Stimulated activated CD8-positive, alpha-beta memory T cell treated with anti-CD3 and anti-CD28 coated beads, Interleukin-7, amount 100 ng/mL, for 4 hours (primary cell): ENCODE measurements at regions not wholly inside any gene's neighbourhood (a gene's known extent, or its start where the extent isn't known, plus 50 kb on each side); places are given as distances from the start of the nearest gene placed in this dataset.
"Not testable (repeated sequence)": the region's sequence is repeated elsewhere in the genome, so short reads cannot be mapped to it uniquely, and the experiment has no call there.

Source experiments
- DNase-seq, 2 donors: peaks; one replicate each; pipeline ENCODE4 v3.0.0-alpha.2; 2020; ENCODE audit warnings: low read depth in 2 of 2

DNA sequence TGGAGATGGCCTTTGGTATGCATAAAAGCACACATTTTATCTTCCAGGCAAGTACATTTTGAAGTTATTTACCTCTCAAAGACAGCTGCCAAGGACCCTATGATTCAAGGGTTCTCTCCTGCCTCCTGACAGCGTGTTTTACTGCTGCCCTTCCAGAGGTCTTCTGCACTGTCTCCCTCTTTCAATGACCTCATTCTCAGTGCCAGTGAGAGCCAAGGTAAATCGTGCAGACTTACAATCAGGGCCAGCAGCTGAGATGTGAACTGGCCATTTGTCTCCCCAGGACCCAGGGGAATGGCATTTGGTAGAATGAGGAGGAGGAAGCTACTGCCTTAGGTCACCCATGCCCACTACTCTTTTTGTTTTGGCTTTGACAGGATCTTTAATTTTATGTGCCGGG lies 84.2 kb upstream of the FGGY start:
- no peak for DNase-seq

DNA sequence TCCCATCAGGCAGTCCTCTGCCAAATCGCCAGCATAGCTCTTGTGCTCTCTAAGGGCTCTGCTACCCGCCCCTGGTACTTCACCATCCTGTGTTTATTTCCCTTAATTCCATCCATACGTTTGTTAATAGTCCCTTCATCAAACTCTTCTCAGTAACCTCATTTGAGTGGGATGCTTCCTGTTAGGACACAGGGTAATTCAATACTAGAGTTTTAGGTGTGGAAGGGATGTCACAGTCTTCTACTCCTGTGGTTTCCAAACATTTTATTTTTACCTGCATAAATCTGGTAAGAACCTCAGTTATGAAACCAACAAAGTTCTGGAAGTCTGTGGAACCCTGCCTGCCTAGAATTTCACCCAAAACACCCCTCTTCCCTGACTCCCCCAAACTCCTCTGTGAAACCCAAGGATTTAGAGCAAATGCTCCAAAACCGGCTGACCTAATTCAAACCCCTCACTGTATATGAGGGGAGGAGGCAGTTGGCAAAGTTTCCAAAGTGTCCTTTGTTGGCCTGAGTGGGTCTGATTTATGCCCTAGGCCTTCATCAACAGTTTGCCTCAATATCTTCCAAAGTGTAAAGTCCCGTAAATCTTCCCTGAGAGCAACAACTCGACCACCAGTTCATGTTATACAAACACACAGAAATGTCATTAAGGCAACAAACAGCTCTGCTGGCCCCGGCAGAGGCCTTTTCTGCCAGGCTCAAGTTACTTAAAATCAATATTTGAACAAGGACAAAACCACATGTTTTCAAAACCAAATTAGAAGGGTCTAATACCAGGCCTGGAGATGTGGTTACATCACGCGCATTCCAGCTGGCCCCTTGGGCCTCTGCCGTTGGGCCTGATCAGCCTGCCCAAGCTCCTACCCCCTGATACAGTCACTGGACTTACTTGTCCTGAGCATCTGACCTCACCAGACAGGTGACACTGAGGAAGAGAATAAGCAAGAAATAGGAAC lies 82.4 kb upstream of the FGGY start:
- DNase-seq = no peak

DNA sequence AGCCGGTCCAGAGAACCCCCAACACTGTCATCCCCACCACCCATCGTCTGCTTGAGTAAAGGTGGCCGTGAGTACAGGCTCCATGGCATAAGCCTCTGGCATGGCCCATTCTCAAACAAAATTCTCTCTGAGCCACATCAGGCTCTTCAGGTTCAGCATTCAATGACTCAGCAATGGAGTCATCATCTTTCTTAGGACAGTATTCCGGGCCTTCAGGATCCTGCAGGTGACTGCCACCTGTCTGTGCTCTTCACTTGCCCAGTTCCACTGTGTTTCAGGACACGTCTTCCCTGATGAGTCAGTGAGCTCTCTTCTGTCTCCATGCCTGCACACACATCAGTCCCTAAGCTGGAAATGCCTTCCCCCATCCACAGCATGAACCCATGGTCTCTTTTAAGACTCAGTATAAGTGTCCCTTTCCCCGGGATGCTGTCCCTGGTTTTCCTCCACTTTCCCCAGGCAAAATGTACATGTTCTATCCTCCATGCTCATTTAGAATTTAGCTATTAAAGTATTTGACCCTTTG lies 81.1 kb upstream of the FGGY start:
- no peak for DNase-seq

DNA sequence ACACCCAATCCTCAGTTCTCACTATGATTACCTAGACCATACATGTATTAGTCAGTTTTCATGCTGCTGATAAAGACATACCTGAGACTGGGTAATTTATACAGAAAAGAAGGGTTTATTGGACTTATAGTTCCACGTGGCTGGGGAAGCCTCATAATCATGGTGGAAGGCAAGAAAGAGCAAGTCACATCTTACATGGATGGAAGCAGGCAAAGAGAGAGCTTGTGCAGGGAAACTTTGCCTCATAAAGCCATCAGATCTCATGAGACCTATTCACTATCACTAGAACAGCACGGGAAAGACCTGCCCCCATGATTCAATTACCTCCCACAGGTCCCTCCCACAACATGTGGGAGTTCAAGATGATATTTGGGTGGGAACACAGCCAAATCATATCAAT lies 79.5 kb upstream of the FGGY start:
- DNase-seq = not testable (repeated sequence)

DNA sequence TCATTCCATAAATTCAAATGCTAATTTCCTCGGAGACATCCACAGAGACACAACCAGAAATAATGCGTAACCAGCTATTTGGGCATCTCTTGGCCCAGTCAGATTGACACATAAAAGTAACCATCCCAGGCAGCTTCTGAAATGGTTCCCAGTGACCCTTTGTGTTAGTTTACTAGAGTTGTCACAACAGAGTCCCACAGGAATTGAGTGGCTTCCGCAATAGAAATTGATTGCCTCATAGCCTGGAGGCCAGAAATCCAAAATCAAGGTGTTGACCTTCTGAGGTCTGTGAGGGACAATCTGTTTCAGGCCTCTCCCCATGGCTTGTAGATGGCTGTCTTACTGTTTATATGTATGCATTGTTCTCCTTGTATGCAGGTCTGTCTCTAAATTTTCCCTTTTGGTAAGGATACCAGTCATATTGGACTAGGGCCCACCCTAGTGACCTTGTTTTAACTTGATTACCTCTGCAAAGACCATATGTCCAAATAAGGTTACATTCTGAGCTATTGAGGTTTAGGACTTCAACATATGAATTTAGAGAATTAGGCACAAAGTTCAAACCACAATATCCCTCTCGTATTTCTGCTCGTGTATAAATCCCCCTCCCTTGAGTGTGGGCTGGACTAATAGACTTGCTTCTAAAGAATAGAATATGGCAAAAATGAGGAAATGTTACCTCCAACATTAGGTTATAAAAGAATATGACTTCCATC lies 78.2 kb upstream of the FGGY start:
- no peak for DNase-seq

DNA sequence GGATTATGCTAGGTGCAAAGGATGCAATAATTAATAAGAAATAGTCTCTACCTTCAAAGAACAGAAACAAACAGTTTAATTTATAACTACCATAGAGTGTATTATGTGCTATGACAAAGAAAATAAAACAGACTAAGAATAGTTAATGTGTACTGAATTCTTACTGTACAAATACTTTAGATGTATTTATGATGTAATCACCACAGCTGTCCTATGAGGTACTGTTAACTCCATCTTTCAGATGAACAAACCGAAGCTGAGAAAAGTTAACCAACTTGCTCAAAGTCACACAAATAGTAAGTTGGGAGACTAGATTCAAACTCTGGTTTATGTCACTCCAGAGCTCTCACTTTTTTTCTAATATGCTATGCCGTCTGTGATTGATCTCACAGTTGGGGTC lies 77.0 kb upstream of the FGGY start:
- DNase-seq = no peak

DNA sequence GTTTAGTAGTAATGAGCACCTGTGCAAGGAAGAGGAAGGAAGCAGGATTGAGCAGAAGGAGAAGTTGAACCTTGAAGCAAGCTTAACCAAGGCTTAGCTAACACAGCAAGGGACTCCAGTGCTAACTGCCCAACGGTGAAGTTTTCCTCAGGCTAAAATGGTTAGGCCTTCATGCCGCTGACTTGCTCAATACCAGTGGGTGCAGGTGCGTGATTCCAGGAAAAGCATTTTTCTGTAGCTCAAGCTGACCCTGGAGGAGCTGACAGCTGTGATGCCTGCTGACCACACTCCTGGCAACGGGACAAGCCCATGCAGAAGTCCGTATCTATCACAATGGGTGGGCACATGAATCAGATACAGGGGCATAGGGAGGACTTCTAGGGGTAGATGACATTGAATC lies 76.5 kb upstream of the FGGY start:
- DNase-seq = no peak

DNA sequence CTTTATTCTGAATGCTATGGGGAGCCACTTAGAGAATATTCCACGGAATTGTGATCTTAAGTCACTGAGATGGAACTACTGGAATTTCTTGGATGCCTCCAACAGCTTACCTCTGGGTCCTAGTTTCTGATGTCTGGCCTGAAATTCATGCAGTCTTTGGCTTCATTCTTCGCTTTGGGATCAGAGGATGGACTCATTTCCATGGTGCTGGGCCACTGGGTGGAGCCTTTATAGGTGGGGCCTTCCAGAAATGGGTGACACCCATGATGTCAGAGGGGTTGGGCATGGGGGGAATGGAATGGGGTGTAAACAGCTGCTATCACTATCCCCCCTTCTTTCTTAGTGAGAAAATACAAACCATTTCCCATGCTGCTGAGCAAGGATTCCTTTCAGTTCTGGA lies 73.7 kb upstream of the FGGY start:
- no peak for DNase-seq

DNA sequence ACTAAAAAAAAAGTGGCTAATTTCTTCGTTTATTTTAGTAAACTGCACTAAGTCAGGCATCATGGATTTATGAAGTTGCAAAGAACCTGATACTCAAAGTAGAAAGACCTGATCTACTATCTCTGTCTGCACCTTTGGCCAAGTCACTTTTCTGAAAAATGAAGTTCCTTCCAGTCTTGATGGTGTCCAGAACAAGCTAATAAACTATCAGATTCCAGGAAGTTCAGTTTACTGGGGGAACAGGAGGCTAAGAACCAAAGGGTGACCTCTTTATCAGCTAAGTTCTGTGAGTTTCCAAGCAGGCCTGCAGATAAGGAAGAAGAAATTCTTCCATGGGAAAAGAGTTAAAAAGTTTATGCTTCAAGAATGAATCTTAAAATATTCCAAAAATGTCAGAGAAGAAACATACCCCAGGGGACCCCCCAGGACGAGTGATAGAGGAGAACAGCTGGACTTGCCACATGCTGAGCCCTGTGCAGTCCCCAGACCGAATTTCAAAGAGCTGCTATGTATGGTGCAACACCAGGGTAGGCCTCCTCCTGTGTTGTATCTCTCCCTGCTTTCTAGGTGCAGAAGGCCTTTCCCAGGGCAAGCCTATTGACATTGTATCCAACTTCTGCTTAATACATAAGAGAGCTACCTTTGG lies 72.8 kb upstream of the FGGY start:
- DNase-seq = no peak

DNA sequence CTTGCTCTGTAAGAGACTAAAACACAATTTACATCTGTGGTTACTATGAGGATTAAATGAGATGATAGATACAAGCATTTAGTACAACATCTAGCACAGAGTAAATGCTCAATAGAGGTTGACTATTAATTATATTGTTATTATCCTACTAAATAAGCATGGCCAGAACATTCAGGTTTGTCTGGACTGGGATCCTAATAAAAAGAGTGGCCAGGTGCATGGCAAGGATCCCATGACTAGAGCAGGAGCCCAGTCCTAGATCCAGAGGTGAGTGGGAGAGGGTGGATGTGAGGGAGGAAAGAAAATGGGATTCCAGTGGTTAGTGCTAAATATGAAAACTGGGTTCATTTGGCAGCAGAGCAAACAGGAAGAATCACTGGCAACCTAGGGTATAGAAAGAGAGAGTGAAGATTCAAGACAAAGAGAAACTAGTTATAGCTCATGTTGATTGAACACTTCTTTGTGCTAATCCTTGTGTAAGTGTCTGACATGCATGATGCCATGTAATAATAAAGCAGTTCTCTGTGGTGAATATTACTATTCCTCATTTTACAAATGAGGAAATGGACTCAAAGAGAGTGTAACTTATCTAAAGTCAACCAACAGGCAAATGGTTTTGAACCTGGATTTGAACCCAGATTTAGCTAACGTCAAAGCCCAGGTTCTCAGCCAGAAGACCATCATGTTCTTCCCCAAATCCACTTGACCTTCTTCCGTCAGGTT lies 71.1 kb upstream of the FGGY start:
- DNase-seq = no peak

DNA sequence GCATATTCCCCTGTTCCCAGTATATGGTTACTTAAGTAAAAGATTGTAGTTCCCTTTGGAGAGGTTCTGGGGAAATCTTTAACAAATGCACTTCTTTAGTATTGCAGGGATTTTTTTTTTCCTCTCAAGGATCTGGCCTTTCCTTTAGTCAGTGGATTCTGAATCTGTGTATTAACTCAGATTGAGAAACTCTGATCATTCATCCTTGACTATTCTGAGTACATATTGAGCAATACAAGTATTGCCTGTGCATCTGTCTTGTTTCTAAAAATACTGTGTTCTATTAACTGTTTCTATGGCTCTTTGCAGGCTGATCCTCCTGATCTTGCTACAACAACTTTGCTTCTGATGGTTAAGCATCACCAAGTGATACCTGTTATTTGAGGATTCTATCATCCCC lies 67.8 kb upstream of the FGGY start:
- DNase-seq = no peak

DNA sequence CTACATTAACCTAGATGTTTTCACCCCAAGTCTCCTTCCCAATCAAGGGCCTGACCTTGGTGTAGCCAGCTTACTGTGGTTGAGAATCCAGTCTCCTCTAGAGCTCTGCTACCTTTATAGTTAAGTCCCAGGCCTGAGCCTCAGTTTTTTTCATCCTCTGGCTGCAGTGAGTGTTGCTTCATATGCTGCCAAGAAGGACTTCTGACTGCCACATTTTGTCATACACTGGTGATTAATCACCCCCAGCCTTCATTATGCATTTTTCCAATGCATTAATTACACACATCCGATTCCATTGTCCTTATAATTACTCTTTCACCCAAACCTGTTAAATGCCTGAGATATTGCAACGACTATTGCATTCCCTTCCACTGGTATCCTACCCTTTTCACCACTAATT lies 66.3 kb upstream of the FGGY start:
- DNase-seq = no peak

DNA sequence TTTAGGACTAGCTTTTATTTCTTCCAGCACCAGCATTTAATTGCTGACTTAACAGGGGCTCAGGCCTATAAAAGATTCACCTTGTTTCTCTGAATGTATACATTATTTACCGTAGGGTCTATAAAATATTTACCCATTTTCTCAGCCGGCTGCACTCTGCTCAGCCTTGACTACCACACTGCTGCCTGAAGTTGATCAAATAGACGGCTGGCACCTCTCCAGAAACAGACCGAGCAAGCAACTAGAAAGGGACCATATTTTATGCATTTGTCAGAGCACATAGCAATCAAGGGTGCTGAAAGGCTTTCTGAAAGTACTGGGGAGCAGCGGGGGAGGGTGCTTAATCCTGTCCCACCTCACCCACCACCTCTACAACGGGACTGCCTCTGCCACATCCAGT lies 64.7 kb upstream of the FGGY start:
- DNase-seq = no peak

DNA sequence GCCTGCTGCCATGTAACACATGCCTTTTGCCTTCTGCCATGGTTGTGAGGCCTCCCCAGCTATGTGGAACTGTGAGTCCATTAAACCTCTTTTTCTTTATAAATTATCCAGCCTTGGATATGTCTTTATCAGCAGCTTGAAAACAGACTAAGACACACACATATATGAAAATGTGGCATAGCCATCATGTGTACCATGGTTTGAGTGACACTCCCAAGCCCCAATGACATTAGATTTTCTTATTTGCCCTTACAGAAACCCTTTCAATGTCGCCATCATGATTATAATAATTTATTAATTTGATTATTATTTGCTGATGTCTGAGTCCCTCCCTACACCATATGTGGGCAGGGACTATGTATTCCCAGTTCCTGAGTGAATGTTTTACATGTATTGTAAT lies 63.5 kb upstream of the FGGY start:
- no peak for DNase-seq

DNA sequence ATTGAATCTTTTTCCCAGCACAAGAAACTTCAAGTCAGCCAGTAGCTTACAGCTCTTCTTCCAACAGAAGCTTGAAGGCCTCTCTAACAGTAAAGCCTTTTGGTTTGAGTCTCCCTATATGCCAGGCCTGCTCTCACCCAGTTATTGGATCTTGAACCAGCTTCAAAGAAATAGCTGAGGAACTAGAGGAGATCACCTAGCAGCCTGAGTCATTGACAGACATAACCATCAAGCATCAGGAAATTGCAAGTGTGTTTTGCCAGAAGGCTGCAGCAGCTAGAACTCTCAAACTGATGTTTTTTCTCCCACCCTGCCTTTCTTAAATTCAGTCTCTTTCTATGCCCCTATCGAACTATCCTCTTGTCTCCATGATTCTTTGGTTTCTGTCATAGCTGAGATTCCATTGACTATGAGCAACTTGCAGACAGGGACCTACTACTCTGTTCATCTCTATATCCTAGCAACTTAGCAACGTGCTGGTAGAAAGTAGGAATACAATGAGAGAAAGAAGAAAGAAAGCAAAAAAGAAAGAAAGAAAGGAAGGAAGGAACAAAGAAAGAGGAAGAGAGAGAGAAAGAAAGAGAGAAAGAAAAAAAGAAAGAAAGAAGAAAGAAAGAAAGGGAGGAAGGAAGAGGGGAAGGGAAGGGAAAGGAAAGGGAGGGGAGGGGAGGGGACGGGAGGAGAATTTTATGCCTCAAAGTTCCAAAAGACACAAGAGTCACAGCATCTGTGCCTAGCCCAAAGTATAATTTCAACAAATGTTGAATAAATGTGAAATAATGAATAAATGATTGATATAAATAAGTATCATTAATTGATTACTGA lies 60.0 kb upstream of the FGGY start:
- DNase-seq = no peak

DNA sequence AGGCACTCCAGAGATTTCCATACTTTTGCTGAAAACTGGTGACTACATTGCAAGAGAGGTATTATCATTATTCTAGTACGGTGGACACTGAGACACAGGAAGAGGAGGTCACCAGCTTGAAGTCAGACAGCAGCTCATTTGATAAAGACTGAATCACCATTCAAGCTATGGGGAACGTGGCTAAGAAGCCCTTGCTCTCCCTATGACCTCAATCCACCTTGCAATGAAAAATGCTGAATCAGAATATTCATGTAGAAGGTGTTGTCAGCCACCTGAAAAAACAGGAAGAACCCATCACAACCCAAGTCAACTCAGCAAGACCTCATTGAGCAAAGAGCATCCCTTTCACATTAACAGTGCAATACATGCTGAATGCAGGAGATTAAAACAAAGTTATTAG lies 59.0 kb upstream of the FGGY start:
- DNase-seq = no peak

DNA sequence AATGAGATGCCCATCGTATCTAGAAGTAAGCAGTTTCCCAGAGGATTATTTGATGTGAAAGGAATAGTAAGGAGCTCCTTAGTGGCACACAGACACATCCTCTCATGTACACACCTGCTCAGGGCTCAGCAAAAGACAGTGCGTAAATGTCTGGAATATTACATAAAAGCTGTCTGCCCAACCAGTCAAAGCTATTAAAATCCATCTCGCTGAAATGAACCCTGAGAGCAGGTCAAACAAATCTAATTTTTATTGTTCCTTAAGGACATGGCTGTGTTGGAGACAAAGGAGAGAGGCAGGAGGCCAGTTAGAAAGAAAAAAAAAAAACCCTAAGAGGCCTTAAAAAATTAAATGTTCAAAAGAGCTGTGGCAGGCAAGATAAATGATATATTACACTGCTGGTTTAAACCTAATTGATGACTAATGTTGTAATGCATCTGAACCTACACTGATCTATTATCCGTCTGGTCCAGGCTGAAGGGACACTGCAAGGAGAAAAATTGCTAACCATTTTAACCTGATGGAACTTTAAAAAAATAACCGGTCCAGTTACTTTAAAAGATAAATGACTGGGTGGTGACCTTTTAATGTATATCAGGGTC lies 58.5 kb upstream of the FGGY start:
- no peak for DNase-seq

DNA sequence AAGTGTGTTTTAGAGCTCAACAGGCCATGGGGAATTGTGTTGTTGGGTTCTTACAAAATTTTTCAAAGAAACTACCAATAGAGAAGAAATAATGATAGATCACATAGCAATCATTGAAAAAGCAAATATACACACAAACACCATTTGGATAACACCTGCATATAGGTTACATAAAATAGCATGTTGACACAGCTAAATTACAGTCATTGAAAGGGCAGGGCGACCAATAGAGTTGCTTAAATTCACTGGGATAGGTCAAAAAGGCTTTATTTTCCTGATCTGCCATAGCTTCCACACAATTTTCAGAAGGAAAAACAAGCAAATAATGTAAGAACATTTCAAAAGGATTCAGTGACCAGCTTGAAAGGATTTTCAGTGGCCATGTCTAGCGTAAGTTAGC lies 57.9 kb upstream of the FGGY start:
- no peak for DNase-seq

DNA sequence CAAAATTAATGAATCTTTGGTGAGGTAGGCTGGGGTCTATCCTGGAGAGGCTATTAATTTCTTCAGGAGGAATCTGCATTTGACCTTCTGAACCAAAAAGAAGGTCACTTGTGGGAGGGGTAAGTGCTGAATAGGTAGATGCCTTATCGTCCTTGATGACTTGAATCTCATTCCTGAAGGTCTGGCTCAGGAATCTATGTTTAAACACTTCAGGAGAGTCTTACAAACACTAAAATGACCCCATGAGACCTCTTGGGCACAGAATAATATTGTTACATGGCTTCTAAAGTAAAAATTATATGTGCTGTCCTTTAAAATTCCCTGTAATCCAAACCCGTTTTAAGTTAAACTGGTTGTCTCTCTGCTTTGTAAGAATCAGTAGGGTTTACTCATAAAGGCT lies 55.0 kb upstream of the FGGY start:
- DNase-seq = no peak

DNA sequence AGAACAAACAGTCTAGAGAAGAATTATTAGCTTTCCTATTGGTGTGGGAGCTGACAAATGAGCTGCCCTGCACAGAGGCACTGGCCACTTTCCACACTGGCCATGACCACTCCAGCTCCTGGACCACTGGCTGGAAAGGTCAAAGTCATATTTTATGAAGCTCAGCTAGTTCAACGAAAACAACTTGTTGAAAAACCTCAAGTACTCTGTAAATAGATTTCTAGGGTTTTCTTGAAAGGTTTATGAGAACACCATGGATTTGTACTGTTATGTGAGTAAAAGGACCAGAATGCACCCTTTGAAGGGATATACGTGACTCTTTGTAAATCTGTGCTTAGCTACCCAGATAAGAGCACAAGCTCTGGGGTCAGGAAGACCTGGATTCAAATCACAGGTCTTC lies 54.5 kb upstream of the FGGY start:
- no peak for DNase-seq

DNA sequence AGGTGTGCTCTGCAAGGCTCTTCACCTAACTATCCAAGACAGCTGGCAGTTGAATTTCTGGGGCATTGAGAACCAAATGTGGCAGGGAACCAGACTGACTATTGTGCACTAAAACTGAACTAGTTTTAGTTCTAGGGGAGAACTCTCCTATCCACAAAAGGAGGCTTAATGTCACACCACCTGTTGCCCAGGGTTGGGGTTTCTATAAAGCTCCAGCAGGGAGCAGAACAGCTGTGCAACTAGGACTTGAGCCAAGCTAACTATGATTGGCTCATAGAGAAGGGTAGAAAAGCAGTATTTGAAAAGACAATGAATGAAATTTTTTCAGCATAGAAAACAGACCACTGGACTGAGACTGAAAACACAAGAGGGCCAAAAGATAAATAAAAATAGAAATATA lies 53.3 kb upstream of the FGGY start:
- no peak for DNase-seq
